ENCODE measurements at regions not wholly inside any gene's neighbourhood (a gene's known extent, or its start where the extent isn't known, plus 50 kb on each side); places are given as distances from the start of the nearest gene placed in this dataset.

GRCh38 chr6:147806697-147807096 lies 298.2 kb downstream of the SAMD5 start:
- Mint-ChIP-seq H3K9me3 (peaks cover 11 to 16% of the 10 kb centered on the region in 2 donors), H3K36me3 (no peaks in the 10 kb centered on the region), H3K27ac (peak overlapping the region in 1 of 2 donors; percentile 62)
- DNase-seq (ENCODE audit: low spot score in 2 of 2) (no peak), ATAC-seq (no peak)

GRCh38 chr6:147808640-147809039 lies 300.1 kb downstream of the SAMD5 start:
- no peak overlapping the region for H3K27ac Mint-ChIP-seq
- no peak for DNase-seq (ENCODE audit: low spot score in 2 of 2)

GRCh38 chr6:147811913-147812629 lies 303.6 kb downstream of the SAMD5 start:
- H3K36me3 Mint-ChIP-seq: no peaks in the 10 kb centered on the region
- ATAC-seq: no peak

More at GRCh38 chr6:147808640-147809039, 300.1 kb downstream of the SAMD5 start:
- ATAC-seq: no peak
- Mint-ChIP-seq H3K36me3 (no peaks in the 10 kb centered on the region), H3K9me3 (peaks cover 11 to 13% of the 10 kb centered on the region in 2 donors)

GRCh38 chr6:147817042-147817689 lies 308.7 kb downstream of the SAMD5 start:
- Mint-ChIP-seq H3K27ac (no peak overlapping the region), H3K36me3 (no peaks in the 10 kb centered on the region), H3K9me3 (no peaks in the 10 kb centered on the region)
- no peak for DNase-seq (ENCODE audit: low spot score in 2 of 2)
- no peak for ATAC-seq

More at GRCh38 chr6:147811913-147812629, 303.6 kb downstream of the SAMD5 start:
- DNase-seq (ENCODE audit: low spot score in 2 of 2): no peak
- H3K9me3 Mint-ChIP-seq: no peaks in the 10 kb centered on the region
- H3K27ac Mint-ChIP-seq: no peak overlapping the region

GRCh38 chr6:147820520-147820919 lies 312.0 kb downstream of the SAMD5 start:
- Mint-ChIP-seq H3K36me3 (no peaks in the 10 kb centered on the region), H3K9me3 (no peaks in the 10 kb centered on the region), H3K27ac (no peak overlapping the region)
- DNase-seq (ENCODE audit: low spot score in 2 of 2): no peak
- no peak for ATAC-seq

GRCh38 chr6:147821295-147821897 lies 312.9 kb downstream of the SAMD5 start:
- H3K27ac Mint-ChIP-seq: no peak overlapping the region
- ATAC-seq (no peak), DNase-seq (ENCODE audit: low spot score in 2 of 2) (no peak)
- H3K9me3 Mint-ChIP-seq: no peaks in the 10 kb centered on the region
- H3K36me3 Mint-ChIP-seq: no peaks in the 10 kb centered on the region

- Mint-ChIP-seq H3K9me3 (no peaks in the 10 kb centered on the region), H3K27ac (no peak overlapping the region), H3K36me3 (no peaks in the 10 kb centered on the region)
- DNase-seq (ENCODE audit: low spot score in 2 of 2) (no peak), ATAC-seq (no peak)
Observed at GRCh38 chr6:147823936-147824335, 315.4 kb downstream of the SAMD5 start.

GRCh38 chr6:147825848-147826247 lies 317.4 kb downstream of the SAMD5 start:
- DNase-seq (ENCODE audit: low spot score in 2 of 2) (no peak), ATAC-seq (no peak)
- Mint-ChIP-seq H3K36me3 (no peaks in the 10 kb centered on the region), H3K9me3 (no peaks in the 10 kb centered on the region), H3K27ac (no peak overlapping the region)

GRCh38 chr6:147826698-147827097 lies 318.2 kb downstream of the SAMD5 start:
- H3K27ac Mint-ChIP-seq: no peak overlapping the region
- ATAC-seq (no peak), DNase-seq (ENCODE audit: low spot score in 2 of 2) (no peak)
- H3K36me3 Mint-ChIP-seq: no peaks in the 10 kb centered on the region
- H3K9me3 Mint-ChIP-seq: no peaks in the 10 kb centered on the region

GRCh38 chr6:147829418-147829817 lies 320.9 kb downstream of the SAMD5 start:
- no peak for ATAC-seq
- Mint-ChIP-seq H3K9me3 (no peaks in the 10 kb centered on the region), H3K36me3 (no peaks in the 10 kb centered on the region), H3K27ac (no peak overlapping the region)
- DNase-seq (ENCODE audit: low spot score in 2 of 2): no peak

GRCh38 chr6:147829835-147830234 lies 321.3 kb downstream of the SAMD5 start:
- Mint-ChIP-seq H3K27ac (no peak overlapping the region), H3K36me3 (no peaks in the 10 kb centered on the region), H3K9me3 (no peaks in the 10 kb centered on the region)
- DNase-seq (ENCODE audit: low spot score in 2 of 2) (no peak), ATAC-seq (no peak)

- H3K9me3 Mint-ChIP-seq: no peaks in the 10 kb centered on the region
- H3K27ac Mint-ChIP-seq: no peak overlapping the region
- no peak for ATAC-seq
- H3K36me3 Mint-ChIP-seq: no peaks in the 10 kb centered on the region
- DNase-seq (ENCODE audit: low spot score in 2 of 2): no peak
Observed at GRCh38 chr6:147831356-147831755, 322.9 kb downstream of the SAMD5 start.

- no peak for ATAC-seq
- H3K36me3 Mint-ChIP-seq: no peaks in the 10 kb centered on the region
- no peaks in the 10 kb centered on the region for H3K9me3 Mint-ChIP-seq
- no peak for DNase-seq (ENCODE audit: low spot score in 2 of 2)
- no peak overlapping the region for H3K27ac Mint-ChIP-seq
Observed at GRCh38 chr6:147833607-147834006, 325.1 kb downstream of the SAMD5 start.

- DNase-seq (ENCODE audit: low spot score in 2 of 2) (no peak), ATAC-seq (no peak)
- Mint-ChIP-seq H3K36me3 (no peaks in the 10 kb centered on the region), H3K9me3 (no peaks in the 10 kb centered on the region), H3K27ac (no peak overlapping the region)
Observed at GRCh38 chr6:147834084-147834776, 325.7 kb downstream of the SAMD5 start.

- H3K27ac Mint-ChIP-seq: no peak overlapping the region
- H3K36me3 Mint-ChIP-seq: no peaks in the 10 kb centered on the region
- H3K9me3 Mint-ChIP-seq: no peaks in the 10 kb centered on the region
- DNase-seq (ENCODE audit: low spot score in 2 of 2): no peak
- no peak for ATAC-seq
Observed at GRCh38 chr6:147837540-147837939, 329.1 kb downstream of the SAMD5 start.

GRCh38 chr6:147839708-147840610 lies 331.5 kb downstream of the SAMD5 start:
- no peaks in the 10 kb centered on the region for H3K36me3 Mint-ChIP-seq
- no peaks in the 10 kb centered on the region for H3K9me3 Mint-ChIP-seq
- DNase-seq (ENCODE audit: low spot score in 2 of 2) (no peak), ATAC-seq (no peak)
- H3K27ac Mint-ChIP-seq: no peak overlapping the region

Data from activated naive CD4-positive, alpha-beta T cell treated with anti-CD3 and anti-CD28 coated beads, Interleukin-2, amount 50 U/mL, for 72 hours (primary cell).